GM23338 (cell line): ENCODE measurements at regions not wholly inside any gene's neighbourhood (a gene's known extent, or its start where the extent isn't known, plus 50 kb on each side); places are given as distances from the start of the nearest gene placed in this dataset.
A peak's percentile ranks its signal among the peaks of the same experiment; 100 is the strongest.

ENCODE experiments used
- ATAC-seq: fragments of 200-7000 bp; cut with Tn5 transposase; 3 replicates; pipeline ENCODE4 v1.9.1; 2020
- DNase-seq: peaks from one replicate; pipeline ENCODE4 v3.0.0-alpha.2; 2015; ENCODE audit warnings: low spot score
- H2AFZ ChIP-seq: fragments of 200-600 bp; sonication (generic); 2 replicates; pipeline ENCODE4 v1.8.0; 2016; ENCODE audit warnings: antibody characterized with exemption, mild to moderate bottlenecking, moderate library complexity
- H3F3A ChIP-seq: fragments of 200-600 bp; sonication (generic); replicated peaks from 2 replicates; pipeline ENCODE4 v1.8.0; 2017; ENCODE audit warnings: antibody characterized with exemption, mixed run types, low read depth
- H3K27ac ChIP-seq: fragments of 200-600 bp; sonication (generic); 2 replicates; pipeline ENCODE4 v1.6.1; 2016; ENCODE audit warnings: low read depth
- H3K27me3 ChIP-seq: fragments of 200-600 bp; sonication (generic); 2 replicates; pipeline ENCODE4 v1.8.0; 2016; ENCODE audit warnings: mild to moderate bottlenecking, mixed run types, moderate library complexity; ENCODE audit not compliant: insufficient read depth
- H3K36me3 ChIP-seq: fragments of 200-600 bp; sonication (generic); 2 replicates; pipeline ENCODE4 v1.8.0; 2016; ENCODE audit warnings: mild to moderate bottlenecking; ENCODE audit not compliant: insufficient read depth
- H3K4me1 ChIP-seq: fragments of 200-600 bp; sonication (generic); 2 replicates; pipeline ENCODE4 v1.8.0; 2016; ENCODE audit warnings: mild to moderate bottlenecking, moderate library complexity; ENCODE audit not compliant: insufficient read depth
- H3K4me2 ChIP-seq: fragments of 200-600 bp; sonication (generic); 2 replicates; pipeline ENCODE4 v1.7.1; 2017; ENCODE audit warnings: mixed run types
- H3K4me3 ChIP-seq: fragments of 200-600 bp; sonication (generic); 2 replicates; pipeline ENCODE4 v1.6.1; 2016; ENCODE audit warnings: mixed run types
- H3K79me2 ChIP-seq: fragments of 200-600 bp; sonication (generic); replicated peaks from 2 replicates; pipeline ENCODE4 v1.8.0; 2017; ENCODE audit warnings: mild to moderate bottlenecking; ENCODE audit not compliant: insufficient read depth
- H3K9me2 ChIP-seq: fragments of 200-600 bp; sonication (generic); 2 replicates; pipeline ENCODE4 v1.8.0; 2017; ENCODE audit not compliant: insufficient read depth
- H4K20me1 ChIP-seq: fragments of 200-600 bp; sonication (generic); replicated peaks from 2 replicates; pipeline ENCODE4 v1.8.0; 2017; ENCODE audit warnings: mild to moderate bottlenecking; ENCODE audit not compliant: insufficient read depth
- H3K27ac Mint-ChIP-seq: 2 replicates; pipeline ENCODE4 v1.8.0; 2020; ENCODE audit warnings: inconsistent platforms, mild to moderate bottlenecking, moderate library complexity, mixed read lengths
- H3K27me3 Mint-ChIP-seq: 3 replicates; pipeline ENCODE4 v1.8.0; 2022; ENCODE audit warnings: low read depth, mild to moderate bottlenecking, moderate library complexity, mixed read lengths, inconsistent platforms; ENCODE audit not compliant: insufficient read depth, poor library complexity
- H3K36me3 Mint-ChIP-seq: 3 replicates; pipeline ENCODE4 v1.8.0; 2021; ENCODE audit warnings: low read depth, mild to moderate bottlenecking, inconsistent platforms, moderate library complexity, mixed read lengths
- H3K4me1 Mint-ChIP-seq: 3 replicates; pipeline ENCODE4 v1.8.0; 2020; ENCODE audit warnings: mild to moderate bottlenecking, inconsistent platforms, mixed read lengths
- H3K4me3 Mint-ChIP-seq: 3 replicates; pipeline ENCODE4 v1.8.0; 2021; ENCODE audit warnings: moderate library complexity, mild to moderate bottlenecking, inconsistent platforms, mixed read lengths
- H3K9me3 Mint-ChIP-seq: 3 replicates; pipeline ENCODE4 v1.8.0; 2020; ENCODE audit warnings: moderate library complexity, mild to moderate bottlenecking, inconsistent platforms, mixed read lengths
- CREB1 ChIP-seq: fragments of 250-450 bp; sonication (Bioruptor Pico); IDR thresholded peaks from 2 replicates; pipeline ENCODE4 v1.5.0; 2020; ENCODE audit warnings: low read depth, mild to moderate bottlenecking, moderate library complexity
- EZH2 ChIP-seq: fragments of 200-600 bp; sonication (generic); IDR thresholded peaks from one replicate; pipeline ENCODE4 v1.8.0; 2017; ENCODE audit warnings: antibody characterized with exemption, mild to moderate bottlenecking, low read depth; ENCODE audit not compliant: unreplicated experiment
- EZH2phosphoT487 ChIP-seq: fragments of 200-600 bp; sonication (generic); IDR thresholded peaks from one replicate; pipeline ENCODE4 v1.8.1; 2018; ENCODE audit warnings: antibody characterized with exemption; ENCODE audit not compliant: unreplicated experiment
- JUNB ChIP-seq: IDR thresholded peaks from one replicate; pipeline ENCODE4 v1.6.1; 2016; ENCODE audit warnings: antibody characterized with exemption; ENCODE audit not compliant: unreplicated experiment
- NANOG ChIP-seq: IDR thresholded peaks from 2 replicates; pipeline ENCODE4 v1.6.1; 2016; ENCODE audit warnings: antibody characterized with exemption, borderline replicate concordance
- ZNF114 ChIP-seq: fragments of 250-450 bp; sonication (Bioruptor Pico); IDR thresholded peaks from 2 replicates; pipeline ENCODE4 v1.5.0; 2020; ENCODE audit warnings: mild to moderate bottlenecking, moderate library complexity
- TF ChIP-seq, protein P1 (sequence below): fragments of 250-450 bp; sonication (Bioruptor Pico); IDR thresholded peaks from 2 replicates; pipeline ENCODE4 v1.5.0; 2020; ENCODE audit warnings: mild to moderate bottlenecking, moderate library complexity
- TF ChIP-seq, protein P2 (sequence below): IDR thresholded peaks from one replicate; pipeline ENCODE4 v1.6.1; 2018; ENCODE audit warnings: antibody characterized with exemption; ENCODE audit not compliant: unreplicated experiment

DNA sequence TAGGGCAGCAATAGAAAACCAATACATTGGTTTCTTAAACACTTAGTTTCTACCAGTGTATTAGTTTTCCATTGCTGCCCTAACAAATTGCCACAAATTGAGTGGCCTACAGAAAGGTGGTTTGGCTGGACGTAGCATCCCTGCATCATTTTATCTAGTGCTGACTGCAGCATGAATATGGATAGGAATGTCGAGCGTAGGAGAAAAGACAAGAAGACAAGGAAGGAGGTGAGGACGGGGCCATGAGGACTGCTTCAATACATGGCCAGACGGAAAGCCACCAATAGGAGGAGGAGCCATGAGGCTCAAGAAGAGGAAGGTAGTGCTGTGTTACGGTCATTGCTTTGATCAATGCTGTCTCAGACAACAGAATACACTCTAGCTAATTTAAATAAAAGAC is 154.5 kb upstream of the NDUFV2 start:
- no peak overlapping the region; the same call in 1 of the 2 replicates for H2AFZ ChIP-seq
- no peak overlapping the region for H3K27ac ChIP-seq
- no peak overlapping the region for H3K27ac Mint-ChIP-seq
- H4K20me1 ChIP-seq = no peaks in the 10 kb centered on the region
- peaks cover 12% of the 10 kb centered on the region for H3K9me3 Mint-ChIP-seq
- TF ChIP-seq JUNB (no peak), NANOG (no peak), EZH2phosphoT487 (no peak), EZH2 (no peak), ZNF114 (CRISPR knock-in tag) (no peak), CREB1 (CRISPR knock-in tag) (no peak)
- TF ChIP-seq, protein P1, sequence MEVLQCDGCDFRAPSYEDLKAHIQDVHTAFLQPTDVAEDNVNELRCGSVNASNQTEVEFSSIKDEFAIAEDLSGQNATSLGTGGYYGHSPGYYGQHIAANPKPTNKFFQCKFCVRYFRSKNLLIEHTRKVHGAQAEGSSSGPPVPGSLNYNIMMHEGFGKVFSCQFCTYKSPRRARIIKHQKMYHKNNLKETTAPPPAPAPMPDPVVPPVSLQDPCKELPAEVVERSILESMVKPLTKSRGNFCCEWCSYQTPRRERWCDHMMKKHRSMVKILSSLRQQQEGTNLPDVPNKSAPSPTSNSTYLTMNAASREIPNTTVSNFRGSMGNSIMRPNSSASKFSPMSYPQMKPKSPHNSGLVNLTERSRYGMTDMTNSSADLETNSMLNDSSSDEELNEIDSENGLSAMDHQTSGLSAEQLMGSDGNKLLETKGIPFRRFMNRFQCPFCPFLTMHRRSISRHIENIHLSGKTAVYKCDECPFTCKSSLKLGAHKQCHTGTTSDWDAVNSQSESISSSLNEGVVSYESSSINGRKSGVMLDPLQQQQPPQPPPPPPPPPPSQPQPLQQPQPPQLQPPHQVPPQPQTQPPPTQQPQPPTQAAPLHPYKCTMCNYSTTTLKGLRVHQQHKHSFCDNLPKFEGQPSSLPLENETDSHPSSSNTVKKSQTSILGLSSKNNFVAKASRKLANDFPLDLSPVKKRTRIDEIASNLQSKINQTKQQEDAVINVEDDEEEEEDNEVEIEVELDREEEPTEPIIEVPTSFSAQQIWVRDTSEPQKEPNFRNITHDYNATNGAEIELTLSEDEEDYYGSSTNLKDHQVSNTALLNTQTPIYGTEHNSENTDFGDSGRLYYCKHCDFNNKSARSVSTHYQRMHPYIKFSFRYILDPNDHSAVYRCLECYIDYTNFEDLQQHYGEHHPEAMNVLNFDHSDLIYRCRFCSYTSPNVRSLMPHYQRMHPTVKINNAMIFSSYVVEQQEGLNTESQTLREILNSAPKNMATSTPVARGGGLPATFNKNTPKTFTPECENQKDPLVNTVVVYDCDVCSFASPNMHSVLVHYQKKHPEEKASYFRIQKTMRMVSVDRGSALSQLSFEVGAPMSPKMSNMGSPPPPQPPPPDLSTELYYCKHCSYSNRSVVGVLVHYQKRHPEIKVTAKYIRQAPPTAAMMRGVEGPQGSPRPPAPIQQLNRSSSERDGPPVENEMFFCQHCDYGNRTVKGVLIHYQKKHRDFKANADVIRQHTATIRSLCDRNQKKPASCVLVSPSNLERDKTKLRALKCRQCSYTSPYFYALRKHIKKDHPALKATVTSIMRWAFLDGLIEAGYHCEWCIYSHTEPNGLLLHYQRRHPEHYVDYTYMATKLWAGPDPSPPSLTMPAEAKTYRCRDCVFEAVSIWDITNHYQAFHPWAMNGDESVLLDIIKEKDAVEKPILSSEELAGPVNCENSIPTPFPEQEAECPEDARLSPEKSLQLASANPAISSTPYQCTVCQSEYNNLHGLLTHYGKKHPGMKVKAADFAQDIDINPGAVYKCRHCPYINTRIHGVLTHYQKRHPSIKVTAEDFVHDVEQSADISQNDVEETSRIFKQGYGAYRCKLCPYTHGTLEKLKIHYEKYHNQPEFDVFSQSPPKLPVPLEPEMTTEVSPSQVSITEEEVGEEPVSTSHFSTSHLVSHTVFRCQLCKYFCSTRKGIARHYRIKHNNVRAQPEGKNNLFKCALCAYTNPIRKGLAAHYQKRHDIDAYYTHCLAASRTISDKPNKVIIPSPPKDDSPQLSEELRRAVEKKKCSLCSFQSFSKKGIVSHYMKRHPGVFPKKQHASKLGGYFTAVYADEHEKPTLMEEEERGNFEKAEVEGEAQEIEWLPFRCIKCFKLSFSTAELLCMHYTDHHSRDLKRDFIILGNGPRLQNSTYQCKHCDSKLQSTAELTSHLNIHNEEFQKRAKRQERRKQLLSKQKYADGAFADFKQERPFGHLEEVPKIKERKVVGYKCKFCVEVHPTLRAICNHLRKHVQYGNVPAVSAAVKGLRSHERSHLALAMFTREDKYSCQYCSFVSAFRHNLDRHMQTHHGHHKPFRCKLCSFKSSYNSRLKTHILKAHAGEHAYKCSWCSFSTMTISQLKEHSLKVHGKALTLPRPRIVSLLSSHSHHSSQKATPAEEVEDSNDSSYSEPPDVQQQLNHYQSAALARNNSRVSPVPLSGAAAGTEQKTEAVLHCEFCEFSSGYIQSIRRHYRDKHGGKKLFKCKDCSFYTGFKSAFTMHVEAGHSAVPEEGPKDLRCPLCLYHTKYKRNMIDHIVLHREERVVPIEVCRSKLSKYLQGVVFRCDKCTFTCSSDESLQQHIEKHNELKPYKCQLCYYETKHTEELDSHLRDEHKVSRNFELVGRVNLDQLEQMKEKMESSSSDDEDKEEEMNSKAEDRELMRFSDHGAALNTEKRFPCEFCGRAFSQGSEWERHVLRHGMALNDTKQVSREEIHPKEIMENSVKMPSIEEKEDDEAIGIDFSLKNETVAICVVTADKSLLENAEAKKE (CRISPR knock-in tag) = no peak
- TF ChIP-seq, protein P2, sequence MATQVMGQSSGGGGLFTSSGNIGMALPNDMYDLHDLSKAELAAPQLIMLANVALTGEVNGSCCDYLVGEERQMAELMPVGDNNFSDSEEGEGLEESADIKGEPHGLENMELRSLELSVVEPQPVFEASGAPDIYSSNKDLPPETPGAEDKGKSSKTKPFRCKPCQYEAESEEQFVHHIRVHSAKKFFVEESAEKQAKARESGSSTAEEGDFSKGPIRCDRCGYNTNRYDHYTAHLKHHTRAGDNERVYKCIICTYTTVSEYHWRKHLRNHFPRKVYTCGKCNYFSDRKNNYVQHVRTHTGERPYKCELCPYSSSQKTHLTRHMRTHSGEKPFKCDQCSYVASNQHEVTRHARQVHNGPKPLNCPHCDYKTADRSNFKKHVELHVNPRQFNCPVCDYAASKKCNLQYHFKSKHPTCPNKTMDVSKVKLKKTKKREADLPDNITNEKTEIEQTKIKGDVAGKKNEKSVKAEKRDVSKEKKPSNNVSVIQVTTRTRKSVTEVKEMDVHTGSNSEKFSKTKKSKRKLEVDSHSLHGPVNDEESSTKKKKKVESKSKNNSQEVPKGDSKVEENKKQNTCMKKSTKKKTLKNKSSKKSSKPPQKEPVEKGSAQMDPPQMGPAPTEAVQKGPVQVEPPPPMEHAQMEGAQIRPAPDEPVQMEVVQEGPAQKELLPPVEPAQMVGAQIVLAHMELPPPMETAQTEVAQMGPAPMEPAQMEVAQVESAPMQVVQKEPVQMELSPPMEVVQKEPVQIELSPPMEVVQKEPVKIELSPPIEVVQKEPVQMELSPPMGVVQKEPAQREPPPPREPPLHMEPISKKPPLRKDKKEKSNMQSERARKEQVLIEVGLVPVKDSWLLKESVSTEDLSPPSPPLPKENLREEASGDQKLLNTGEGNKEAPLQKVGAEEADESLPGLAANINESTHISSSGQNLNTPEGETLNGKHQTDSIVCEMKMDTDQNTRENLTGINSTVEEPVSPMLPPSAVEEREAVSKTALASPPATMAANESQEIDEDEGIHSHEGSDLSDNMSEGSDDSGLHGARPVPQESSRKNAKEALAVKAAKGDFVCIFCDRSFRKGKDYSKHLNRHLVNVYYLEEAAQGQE = no peak
- H3K36me3 Mint-ChIP-seq = peaks cover 13% of the 10 kb centered on the region
- H3K36me3 ChIP-seq = 0 out of 2 replicates have a peak, but pooled peaks cover 3% of the 10 kb centered on the region
- H3K4me3 ChIP-seq = no peak overlapping the region
- peaks cover 14% of the 10 kb centered on the region for H3K27me3 Mint-ChIP-seq
- H3K4me1 Mint-ChIP-seq = peaks cover 39% of the 10 kb centered on the region
- H3K4me3 Mint-ChIP-seq = no peak overlapping the region
- H3K27me3 ChIP-seq = no peaks in the 10 kb centered on the region
- 0 out of 2 replicates have a peak, but pooled peaks cover 3% of the 10 kb centered on the region for H3F3A ChIP-seq
- ATAC-seq (no peak), DNase-seq (no peak)
- peaks cover 32% of the 10 kb centered on the region for H3K4me1 ChIP-seq
- H3K4me2 ChIP-seq = 0 out of 2 replicates have a peak overlapping the region, but pooled peaks have one; percentile 1
- no peaks in the 10 kb centered on the region for H3K9me2 ChIP-seq
- H3K79me2 ChIP-seq = no peaks in the 10 kb centered on the region
